GM12874 (cell line): ENCODE measurements at regions not wholly inside any gene's neighbourhood (a gene's known extent, or its start where the extent isn't known, plus 50 kb on each side); places are given as distances from the start of the nearest gene placed in this dataset.

Source experiments
- TF ChIP-seq, protein P1 (sequence below): IDR thresholded peaks from 2 replicates; pipeline ENCODE4 v1.5.1; 2011; ENCODE audit warnings: low read depth, mild to moderate bottlenecking, control low read depth, low read length, moderate library complexity; ENCODE audit not compliant: insufficient read depth

DNA sequence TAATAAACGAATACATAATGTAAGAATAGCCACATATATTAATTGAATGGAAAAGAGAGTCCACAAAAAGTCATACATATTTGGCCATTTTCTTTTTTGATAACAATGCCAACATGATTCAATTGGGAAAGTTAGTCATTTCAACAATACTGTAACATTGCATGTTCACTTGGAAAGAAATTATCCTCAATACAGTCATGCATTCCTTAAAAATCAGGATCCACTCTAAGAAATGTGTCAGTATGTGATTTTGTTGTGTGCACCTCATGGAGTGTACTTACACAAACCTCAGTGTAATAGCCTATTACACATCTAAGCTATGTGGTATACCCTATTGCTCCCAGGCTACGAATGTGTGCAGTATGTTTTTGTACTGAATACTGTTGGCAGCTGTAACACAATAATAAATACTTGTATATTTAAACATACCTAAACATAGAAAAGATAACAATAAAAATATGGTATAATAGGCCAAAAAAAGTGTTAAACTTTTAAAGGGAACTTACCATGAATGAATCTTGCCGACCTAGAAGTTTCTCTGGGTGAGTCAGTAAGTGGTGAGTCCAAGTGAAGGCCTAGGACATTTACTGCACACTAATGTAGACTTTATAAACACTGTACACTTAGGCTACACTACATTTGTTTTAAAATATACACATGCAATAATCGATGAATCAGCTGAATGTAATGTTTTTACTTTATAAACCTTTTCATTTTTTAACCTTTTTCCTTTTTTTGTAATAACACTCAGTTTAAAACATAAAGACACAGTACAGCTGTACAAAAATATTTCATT, 806.8 kb downstream of the PCDH18 start:
- TF ChIP-seq, protein P1, sequence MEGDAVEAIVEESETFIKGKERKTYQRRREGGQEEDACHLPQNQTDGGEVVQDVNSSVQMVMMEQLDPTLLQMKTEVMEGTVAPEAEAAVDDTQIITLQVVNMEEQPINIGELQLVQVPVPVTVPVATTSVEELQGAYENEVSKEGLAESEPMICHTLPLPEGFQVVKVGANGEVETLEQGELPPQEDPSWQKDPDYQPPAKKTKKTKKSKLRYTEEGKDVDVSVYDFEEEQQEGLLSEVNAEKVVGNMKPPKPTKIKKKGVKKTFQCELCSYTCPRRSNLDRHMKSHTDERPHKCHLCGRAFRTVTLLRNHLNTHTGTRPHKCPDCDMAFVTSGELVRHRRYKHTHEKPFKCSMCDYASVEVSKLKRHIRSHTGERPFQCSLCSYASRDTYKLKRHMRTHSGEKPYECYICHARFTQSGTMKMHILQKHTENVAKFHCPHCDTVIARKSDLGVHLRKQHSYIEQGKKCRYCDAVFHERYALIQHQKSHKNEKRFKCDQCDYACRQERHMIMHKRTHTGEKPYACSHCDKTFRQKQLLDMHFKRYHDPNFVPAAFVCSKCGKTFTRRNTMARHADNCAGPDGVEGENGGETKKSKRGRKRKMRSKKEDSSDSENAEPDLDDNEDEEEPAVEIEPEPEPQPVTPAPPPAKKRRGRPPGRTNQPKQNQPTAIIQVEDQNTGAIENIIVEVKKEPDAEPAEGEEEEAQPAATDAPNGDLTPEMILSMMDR: no peak

DNA sequence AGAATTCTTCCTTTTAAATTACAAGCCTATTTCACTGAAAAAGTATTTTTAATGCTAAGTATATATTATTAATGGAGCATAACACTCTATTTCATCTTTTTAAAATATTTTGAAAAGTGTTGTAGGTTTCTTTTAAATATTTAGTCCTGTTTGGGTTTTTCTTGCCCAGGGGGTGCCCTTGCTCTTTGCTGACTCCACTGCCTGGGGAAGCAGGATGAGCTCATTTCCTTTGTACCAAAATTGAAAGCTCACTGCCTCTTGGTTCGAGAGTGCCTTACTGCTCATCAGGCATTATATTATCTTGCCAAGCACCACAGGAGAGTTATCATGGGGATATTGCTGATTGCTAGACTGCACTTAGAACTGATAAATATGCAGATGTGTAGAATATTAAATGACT, 819.2 kb downstream of the PCDH18 start:
- TF ChIP-seq, protein P1: no peak

DNA sequence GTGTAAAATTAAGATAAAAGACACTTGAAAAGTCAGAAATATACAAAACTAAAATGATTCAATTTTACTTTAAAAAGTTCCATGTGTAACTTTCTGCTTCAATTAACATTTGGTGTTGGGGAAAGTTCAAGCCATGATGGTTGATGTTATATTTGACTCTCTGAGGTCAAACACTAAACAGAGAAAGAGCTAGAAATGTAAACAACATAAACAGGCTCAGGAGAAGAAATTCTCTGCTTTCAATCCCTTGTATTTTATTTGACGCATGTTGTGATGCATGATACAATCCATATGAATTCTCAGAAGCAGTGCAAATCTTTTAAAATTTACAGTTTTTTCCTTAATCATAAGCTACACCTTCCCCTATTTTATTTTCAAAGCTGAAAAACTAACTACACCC, 822.4 kb downstream of the PCDH18 start:
- TF ChIP-seq, protein P1: no peak

DNA sequence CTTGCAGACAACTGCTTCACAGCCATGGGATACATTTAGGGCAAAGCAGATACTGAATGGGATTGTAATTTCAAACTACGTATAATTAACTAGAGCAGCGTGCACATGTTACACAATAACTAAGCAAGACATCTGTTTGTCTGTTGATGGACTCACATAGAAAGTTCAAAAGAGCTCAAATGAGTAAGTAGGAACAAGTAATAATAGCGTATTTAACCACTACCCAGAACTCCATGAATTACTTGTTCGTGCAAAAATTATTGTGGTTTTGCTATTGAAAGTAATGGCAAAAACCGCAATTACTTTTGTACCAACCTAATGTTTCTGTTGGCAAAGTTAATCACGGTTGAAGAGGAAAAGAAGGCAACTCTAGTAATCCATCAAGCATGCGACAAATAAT, 825.4 kb downstream of the PCDH18 start:
- TF ChIP-seq, protein P1: no peak

DNA sequence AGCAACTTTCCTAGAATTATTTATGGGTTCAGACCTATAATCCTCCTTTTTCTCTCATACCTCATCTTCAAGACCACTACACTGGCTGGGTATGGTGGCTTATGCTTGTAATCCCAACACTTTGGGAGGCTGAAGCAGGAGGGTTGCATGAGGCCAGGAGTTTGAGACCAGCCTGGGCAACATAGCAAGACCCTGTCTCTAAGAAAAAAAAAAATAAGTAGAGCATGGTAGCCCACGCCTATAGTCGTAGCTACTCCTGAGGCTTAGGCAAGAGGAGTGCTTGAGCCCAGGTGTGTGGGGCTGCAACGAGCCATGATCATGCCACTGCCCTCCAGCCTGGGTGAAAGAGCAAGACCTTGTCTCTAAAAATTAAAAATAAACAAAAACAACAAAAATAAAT, 832.4 kb downstream of the PCDH18 start:
- TF ChIP-seq, protein P1: no peak

DNA sequence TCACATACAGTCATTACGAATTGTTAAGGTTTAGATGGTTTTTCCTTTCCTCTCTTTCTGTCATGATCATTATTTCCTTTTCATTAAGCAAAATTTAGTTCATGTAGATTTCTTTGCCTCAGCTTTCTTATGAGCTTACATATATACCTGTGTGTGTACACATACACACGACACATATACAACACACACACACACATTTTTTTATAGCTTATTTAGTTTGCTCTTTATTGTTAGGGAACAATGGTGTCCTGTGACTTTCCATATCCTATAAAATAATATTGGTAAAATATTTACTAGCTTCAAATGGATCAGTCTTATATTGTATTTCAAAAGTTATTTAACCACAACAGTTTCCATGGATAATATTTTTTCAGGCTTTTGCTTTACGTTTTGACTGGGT, 840.7 kb downstream of the PCDH18 start:
- TF ChIP-seq, protein P1: no peak

DNA sequence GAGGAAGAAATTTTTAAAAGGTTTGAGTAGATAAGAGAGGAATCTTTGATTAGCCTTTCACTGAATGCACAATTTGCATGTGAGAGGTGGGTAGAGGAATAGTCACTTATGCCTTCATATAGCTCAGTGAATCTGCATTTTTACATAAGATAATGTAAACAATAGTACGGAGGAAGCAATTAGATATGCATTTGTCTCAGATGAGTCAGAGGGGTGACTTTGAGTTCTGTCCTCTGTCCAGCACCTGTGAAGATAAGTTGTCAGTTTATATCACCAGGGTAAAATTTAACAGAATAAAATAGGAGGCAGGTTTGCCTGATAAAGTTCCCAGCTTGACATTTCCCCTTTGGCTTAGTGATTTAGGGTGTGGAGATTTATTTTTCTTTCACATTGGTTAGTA, 841.9 kb downstream of the PCDH18 start:
- TF ChIP-seq, protein P1: no peak
